ENCODE measurements at regions not wholly inside any gene's neighbourhood (a gene's known extent, or its start where the extent isn't known, plus 50 kb on each side); places are given as distances from the start of the nearest gene placed in this dataset.

GRCh38 chr19:5218963-5219530 is 121.6 kb downstream of the PTPRS start:
- TF ChIP-seq POLR2A (IDR thresholded peaks at IDR 0.05; ENCODE audit: low read length) (no peak), GATA1 (IDR thresholded peaks at IDR 0.05; ENCODE audit: low read depth, low read length) (no peak)
